ENCODE measurements at regions not wholly inside any gene's neighbourhood (a gene's known extent, or its start where the extent isn't known, plus 50 kb on each side); places are given as distances from the start of the nearest gene placed in this dataset.

DNA sequence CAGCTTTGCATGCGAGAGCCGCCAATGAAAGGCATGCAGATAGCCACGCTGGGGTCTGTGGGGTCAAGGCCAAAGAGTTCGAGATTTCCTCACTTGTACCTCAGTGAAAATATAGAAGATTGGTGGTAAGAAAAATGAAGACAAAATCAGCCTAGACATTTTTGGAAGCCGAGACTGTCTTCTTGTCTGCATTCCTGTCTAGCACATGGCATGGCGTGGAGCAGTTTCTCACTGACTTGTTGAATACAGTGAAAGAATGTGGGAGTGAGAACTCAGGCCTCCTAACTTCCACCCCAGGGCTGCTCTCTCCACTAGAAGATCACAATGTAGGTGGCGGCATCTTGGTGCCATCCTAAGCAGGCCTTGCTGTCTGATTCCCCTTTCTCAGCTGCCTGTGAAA is 740.8 kb upstream of the HS6ST1 start:
- DNase-seq, result no peak

GRCh38 chr2:129061069-129061768 is 742.6 kb upstream of the HS6ST1 start:
- no peak for DNase-seq

DNA sequence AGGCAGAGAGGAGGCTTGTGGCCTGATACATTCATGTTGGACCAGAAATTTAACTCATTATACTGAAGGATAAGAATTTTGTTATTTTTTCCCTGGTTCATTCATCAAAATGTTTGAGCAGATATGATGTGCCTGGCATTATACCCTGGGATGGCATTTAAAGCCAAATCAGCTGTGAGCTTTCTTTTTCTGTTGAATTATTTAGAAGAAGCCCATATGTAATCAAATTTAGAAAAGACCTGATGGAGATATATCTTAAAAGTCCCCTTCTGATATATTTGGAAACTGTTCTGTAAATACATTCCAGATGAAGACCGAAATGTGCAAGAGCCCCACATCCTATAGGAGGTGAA is 743.1 kb upstream of the HS6ST1 start:
- no peak for DNase-seq

DNA sequence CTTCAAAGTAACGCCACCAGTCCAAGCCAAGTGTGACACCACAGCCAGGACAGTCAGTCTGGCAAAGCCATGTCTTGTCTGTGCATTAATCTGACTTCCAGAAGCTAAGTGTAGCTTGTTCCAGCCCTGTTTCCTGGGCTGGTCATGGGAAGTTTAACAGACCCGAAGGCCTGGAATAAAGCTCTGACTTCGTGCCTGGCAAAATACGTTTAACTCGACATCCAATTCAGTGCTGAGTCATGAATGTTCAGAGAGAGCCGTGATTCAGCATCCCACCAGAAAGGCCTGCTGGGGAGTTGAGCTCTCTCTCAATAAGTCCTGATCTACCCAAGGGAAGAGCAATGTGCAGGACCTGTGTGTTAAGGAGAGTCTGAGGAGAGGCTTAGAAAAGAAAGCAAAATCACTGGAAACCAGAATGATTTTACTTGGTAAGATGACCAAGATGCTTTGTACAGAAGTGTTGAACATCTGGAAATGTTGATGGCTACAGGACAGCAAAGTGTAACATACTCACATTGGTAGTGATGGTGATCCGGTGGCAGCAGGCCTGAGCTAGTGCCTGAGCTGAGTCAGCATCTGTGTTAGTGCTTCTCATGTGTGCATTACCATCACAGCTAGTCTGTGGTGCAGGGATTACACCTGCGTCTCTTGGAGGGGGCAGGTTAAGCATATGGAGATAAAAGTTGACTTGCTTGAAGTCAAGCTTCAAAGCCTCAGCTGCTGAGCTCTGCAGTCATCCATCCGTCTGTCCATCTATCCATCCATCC is 743.7 kb upstream of the HS6ST1 start:
- DNase-seq, result no peak

DNA sequence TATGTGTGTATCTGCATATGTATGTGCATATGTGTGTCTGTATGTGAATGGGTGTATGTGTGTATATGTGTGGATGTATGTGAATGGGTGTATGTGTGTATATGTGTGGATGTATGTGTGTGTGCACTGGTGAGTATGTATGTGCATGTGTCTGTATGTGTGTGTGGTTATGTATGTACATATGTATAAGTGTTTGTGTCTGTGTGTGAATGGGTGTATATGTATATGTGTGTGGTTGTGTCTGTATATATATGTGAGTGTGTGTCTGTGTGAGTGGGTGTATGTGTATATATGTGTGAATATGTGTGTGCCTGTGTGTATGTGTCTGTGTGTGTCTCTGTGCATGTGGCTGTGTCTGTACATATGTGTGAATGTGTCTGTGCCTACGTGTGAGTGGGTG is 748.4 kb upstream of the HS6ST1 start:
- DNase-seq, result no peak

GRCh38 chr2:129067953-129068352 is 749.3 kb upstream of the HS6ST1 start:
- no peak for DNase-seq

DNA sequence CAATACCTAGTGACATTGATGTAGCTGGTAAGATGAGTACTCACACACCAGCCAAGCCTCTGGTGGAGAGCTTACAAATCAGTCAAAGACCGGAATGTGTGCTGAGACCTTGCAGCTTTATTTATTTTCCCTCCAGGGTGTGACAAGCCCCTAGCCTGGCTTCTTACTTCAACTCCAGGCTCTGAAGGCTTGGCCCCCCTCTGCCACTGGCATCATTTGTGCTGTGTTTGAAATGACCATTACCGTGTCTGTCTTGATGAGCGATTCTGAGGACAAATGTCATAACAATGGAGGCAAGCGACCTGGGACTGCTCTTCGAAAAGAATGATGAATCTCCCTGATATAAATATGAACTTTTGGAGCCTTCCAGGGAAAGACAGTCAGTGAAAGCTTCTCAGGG is 749.9 kb upstream of the HS6ST1 start:
- DNase-seq, result no peak

GRCh38 chr2:129069875-129070594 is 751.4 kb upstream of the HS6ST1 start:
- DNase-seq, result no peak

DNA sequence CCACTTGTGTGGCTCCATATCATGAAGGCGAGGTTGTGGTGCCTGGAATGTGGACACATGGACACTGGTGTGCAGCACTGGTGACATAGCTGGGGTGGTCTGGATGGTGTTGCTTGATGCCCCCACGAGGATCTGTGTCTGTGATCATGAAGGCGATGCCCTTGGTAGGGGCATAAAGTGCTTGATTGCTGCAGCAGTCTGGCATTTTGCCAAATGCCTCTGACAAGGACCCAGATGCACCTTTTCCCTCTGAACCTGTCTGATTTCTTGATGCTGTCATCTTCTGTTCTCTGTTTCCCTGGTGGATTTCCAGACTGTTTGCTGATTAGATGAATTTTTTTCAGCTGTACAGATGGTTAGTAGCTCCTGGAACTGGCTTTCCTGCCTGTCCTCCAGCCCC is 752.0 kb upstream of the HS6ST1 start:
- no peak for DNase-seq

- no peak for DNase-seq
These were observed 752.9 kb upstream of the HS6ST1 start for GRCh38 chr2:129071531-129071930.

GRCh38 chr2:129074298-129074920 is 755.7 kb upstream of the HS6ST1 start:
- no peak for DNase-seq

- no peak for DNase-seq
These were observed 759.9 kb upstream of the HS6ST1 start for GRCh38 chr2:129078548-129078947.

DNA sequence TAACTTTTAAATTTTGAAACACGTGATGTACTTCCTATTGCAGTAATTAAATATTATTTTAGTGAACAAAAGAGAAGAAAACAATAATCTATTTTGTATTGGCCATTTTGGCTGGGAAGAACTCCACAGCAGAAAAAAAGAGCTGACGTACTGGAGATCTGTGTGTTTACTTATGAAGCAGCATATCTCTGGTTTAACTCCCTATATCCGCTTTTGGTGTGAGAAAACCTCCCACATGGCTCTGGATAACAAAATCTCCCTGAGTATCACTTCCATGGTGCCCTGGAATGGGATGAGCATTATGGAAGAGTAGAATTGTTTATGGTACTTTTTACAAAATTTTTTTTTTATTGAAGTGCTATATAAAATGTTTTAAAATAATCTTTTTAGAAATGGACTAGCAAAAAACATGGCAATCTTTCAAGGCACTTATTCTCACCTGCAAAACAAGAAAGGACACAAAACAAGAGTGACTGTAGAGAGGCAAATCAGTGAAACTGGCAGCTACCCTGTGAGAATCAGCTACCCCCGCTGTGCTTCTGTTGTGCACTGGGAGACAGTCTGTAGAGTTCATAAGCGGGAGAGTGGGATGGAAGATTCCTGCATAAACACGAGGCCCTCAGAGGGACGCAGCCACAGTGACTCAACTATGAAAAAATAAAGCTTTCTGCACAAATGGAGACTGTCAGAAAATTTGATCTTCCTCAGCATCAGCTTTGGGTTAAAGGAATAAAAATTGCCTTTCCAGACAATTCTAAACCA is 762.2 kb upstream of the HS6ST1 start:
- no peak for DNase-seq

GRCh38 chr2:129085386-129085785 is 766.7 kb upstream of the HS6ST1 start:
- no peak for DNase-seq

DNA sequence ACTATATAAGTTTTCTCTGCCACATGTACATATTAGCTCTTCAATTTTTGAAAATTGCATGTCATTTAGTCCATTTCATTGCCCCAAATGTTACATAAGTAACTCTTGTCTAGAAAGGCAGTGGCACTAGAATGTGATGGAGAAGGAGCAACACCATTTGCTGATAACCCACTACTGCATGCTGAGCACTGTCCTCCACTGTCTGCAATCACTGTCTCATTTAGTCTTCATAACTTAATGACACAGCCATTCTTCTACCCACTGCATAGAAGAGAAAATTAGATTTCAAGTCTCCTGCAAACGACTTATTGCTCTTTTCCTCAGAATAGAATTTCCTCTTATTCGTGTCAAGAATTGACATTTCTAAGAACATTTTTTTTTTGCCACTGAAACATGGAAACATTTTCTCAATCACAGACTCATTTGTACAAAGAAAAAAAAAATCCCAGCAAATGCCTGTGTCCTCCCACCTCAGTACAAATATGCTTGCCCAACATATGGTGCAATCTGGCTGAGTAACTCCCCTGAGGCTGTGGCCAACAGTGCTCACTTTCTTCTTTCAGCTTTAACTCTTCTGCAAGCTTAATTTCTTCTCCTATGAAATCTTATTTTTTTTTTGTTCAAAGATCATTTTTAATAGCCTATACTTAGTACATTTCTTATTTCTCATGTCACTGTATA is 768.6 kb upstream of the HS6ST1 start:
- DNase-seq, result no peak

DNA sequence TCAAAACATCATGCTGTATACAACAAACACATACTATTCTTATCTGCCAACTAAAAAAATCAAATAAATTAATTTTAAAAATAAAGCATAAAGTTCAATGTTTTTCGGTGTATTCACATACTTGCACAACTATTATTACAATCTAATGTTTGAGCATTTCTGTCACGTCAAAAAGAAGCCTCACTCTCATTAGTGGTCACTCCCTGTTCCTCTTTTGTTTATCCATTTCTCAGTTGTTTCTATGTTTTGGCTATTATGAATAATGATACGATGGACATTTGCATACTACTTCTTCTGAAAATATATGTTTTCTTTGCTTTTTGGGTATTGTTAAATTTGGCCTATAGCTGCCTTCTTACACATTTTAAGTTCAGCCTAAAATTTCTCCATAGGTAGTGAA is 773.0 kb upstream of the HS6ST1 start:
- DNase-seq, result no peak

GRCh38 chr2:129092956-129093355 is 774.3 kb upstream of the HS6ST1 start:
- DNase-seq, result no peak

DNA sequence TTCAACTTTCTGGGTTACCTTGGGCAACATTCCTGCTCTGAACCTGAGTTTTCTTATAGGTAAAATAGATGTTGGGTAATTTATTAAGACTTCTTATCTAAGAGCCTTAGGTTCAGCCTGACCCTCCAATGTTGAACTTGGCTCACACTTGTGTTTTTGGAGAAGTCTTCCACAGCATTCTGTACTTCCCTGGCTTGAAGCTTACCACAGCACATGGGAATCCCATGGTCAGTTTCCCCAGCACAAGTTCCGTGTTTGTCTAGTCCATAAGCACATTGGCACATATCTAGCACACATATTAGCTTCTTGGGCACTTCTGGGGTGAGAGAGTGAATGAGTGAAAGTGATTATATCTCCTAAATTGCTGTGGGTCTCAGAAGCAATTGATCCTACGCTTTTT is 782.5 kb upstream of the HS6ST1 start:
- no peak for DNase-seq

GRCh38 chr2:129103936-129104878 is 785.5 kb upstream of the HS6ST1 start:
- DNase-seq, result no peak

- DNase-seq, result no peak
These were observed 793.5 kb upstream of the HS6ST1 start for GRCh38 chr2:129112181-129112580.

GRCh38 chr2:129113776-129114175 is 795.1 kb upstream of the HS6ST1 start:
- DNase-seq, result no peak
